H1 (cell line): ENCODE measurements at regions not wholly inside any gene's neighbourhood (a gene's known extent, or its start where the extent isn't known, plus 50 kb on each side); places are given as distances from the start of the nearest gene placed in this dataset.

Source experiments
- ASH2L ChIP-seq: fragments of 200-600, 300-600 bp; sonication (generic); IDR thresholded peaks from one replicate; pipeline ENCODE4 v1.7.1; 2017; ENCODE audit warnings: low read length
- EZH2 ChIP-seq: fragments of 200-600 bp; sonication (generic); IDR thresholded peaks from 2 replicates; pipeline ENCODE4 v1.7.1; 2012; ENCODE audit warnings: low read depth, mild to moderate bottlenecking, moderate library complexity, low read length, inconsistent platforms; ENCODE audit not compliant: severe bottlenecking
- JUND ChIP-seq: IDR thresholded peaks from 2 replicates; pipeline ENCODE4 v1.6.1; 2011; ENCODE audit warnings: mild to moderate bottlenecking, improper control_type of control experiment, low read length

DNA sequence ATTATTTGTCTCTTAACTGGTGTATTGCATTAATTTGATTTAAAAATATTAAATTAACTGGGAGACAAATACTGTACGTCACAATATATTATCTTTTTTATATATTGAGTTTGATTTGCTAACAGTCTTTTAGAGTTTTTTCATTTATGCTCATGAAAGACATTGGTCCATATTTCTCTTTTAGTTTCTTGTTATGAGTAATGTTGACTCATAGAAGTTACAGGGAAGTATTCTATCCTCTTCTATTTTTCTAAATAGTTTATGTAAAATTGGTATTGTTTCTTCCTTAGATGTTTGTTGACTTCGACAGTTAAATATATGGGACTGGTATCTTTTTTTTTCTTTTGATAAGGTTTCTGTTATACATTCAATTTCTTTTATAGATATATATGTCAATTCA, 1115.6 kb upstream of the CITED2 start:
- no peak for TF ChIP-seq ASH2L
- no peak for TF ChIP-seq EZH2
- TF ChIP-seq JUND = no peak
